ENCODE measurements at regions not wholly inside any gene's neighbourhood (a gene's known extent, or its start where the extent isn't known, plus 50 kb on each side); places are given as distances from the start of the nearest gene placed in this dataset.

- TF ChIP-seq CTCF (IDR thresholded peaks at IDR 0.05) (no peak), EP300 (IDR thresholded peaks at IDR 0.05) (no peak), POLR2A (IDR thresholded peaks at IDR 0.05; ENCODE audit: low read depth) (no peak)
Observed at GRCh38 chr13:50575138-50575537, 268.4 kb downstream of the DLEU7 start.

Data from esophagus muscularis mucosa (tissue), 4 donors.